ENCODE measurements at regions not wholly inside any gene's neighbourhood (a gene's known extent, or its start where the extent isn't known, plus 50 kb on each side); places are given as distances from the start of the nearest gene placed in this dataset.

DNA sequence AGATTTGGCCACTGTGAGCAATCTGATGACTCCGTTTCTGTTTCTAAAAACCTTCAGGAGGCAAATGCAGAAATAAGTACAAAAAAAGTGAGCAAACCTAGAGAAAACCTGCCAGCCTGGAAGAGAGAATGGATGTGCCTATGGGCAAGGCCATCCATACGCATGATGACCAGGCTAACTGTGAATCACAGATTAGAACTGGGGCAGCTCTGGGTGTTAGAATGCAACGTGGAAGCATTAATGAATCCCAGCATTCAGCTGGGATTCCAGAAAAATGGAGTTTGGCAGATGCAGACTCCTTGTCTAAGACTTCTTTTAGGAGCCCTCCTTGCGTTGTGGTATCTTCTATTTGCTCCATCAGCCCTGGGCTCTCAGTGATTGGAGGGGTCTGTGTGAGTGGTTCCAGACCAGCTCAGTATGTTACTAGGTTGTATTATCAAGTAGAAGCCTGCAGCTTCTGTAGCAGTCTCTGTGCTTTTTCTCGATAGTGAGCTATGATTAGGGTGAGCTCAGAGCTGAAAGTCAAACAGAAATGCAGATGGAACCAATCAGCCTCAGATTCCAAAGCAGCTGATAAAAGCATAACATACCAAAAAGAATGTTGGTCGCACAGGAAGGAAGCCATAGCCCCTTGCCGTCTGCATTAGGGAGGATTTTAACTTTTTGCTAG lies 154.0 kb downstream of the PSMG1 start:
- no peak overlapping the region for H2BK12ac ChIP-seq (ENCODE audit: insufficient read length, low read depth, low read length)
- Mint-ChIP-seq H3K4me3 (no peak overlapping the region), H3K9me3 (peaks cover 8 to 11% of the 10 kb centered on the region in 2 experiments; a peak in 3 of 5 replicates), H3K4me1 (peaks cover 57 to 60% of the 10 kb centered on the region in 2 experiments), H3K27me3 (ENCODE audit: low read depth) (no peaks in the 10 kb centered on the region), H3K27ac (peak overlapping the region in 1 of 3 experiments; percentile 14; a peak in 1 of 7 replicates), H3K36me3 (ENCODE audit: insufficient read depth in 1 of 3, low read depth in 3 of 3) (peaks cover 1 to 25% (median 2%) of the 10 kb centered on the region in 3 experiments; a peak in 4 of 7 replicates)
- H3K4ac ChIP-seq (ENCODE audit: low read depth, low read length), result no peak overlapping the region
- H3K4me2 ChIP-seq (ENCODE audit: insufficient read depth, insufficient read length, low read length), result no peak overlapping the region
- WGBS (ENCODE audit: extremely low coverage, insufficient read length, low lambda C conversion rate), result no CpG with 5 or more reads among the region's 7 CpGs
- TF ChIP-seq CTCF (conservative IDR thresholded peaks at IDR 0.05), result no peak
- H3T11ph ChIP-seq (ENCODE audit: low read length), result no peak overlapping the region
- H3K4me1 ChIP-seq (ENCODE audit: insufficient read depth, low read length), result peaks cover 3% of the 10 kb centered on the region; the same call in 1 of the 2 replicates
- no peak overlapping the region for H2BK20ac ChIP-seq (ENCODE audit: low read depth, low read length, poor library complexity, severe bottlenecking)
- H2AFZ ChIP-seq (ENCODE audit: low read length), result no peak overlapping the region
- H2AK5ac ChIP-seq (ENCODE audit: insufficient read length, low read length), result no peak overlapping the region
- H3K18ac ChIP-seq (ENCODE audit: insufficient read length, low read depth, low read length), result no peak overlapping the region
- H3K56ac ChIP-seq (ENCODE audit: insufficient read length, low read depth, low read length), result no peak overlapping the region
- no peaks in the 10 kb centered on the region for H3K27me3 ChIP-seq (ENCODE audit: insufficient read depth, low read length)
- no peaks in the 10 kb centered on the region for H3K79me2 ChIP-seq (ENCODE audit: insufficient read depth, low read length)
- DNase-seq, result no peak
- H3K23ac ChIP-seq (ENCODE audit: insufficient read length, low read depth, low read length), result no peak overlapping the region
- no peaks in the 10 kb centered on the region for H3K9me3 ChIP-seq (ENCODE audit: control insufficient read depth, low read depth, low read length)
- H3K27ac ChIP-seq (ENCODE audit: insufficient read length, low read depth, low read length), result no peak overlapping the region
- no peak overlapping the region for H4K91ac ChIP-seq (ENCODE audit: insufficient read length, low read depth, low read length)
- no peak overlapping the region for H4K8ac ChIP-seq (replicated peaks; ENCODE audit: insufficient read length, low read depth, low read length)
- no peak overlapping the region for H2BK15ac ChIP-seq (ENCODE audit: low read depth, low read length)
- no peaks in the 10 kb centered on the region for H3K23me2 ChIP-seq (ENCODE audit: insufficient read length, low read depth, low read length, poor library complexity, severe bottlenecking)
- H3K14ac ChIP-seq (ENCODE audit: insufficient read depth, low read length), result no peak overlapping the region
- H4K5ac ChIP-seq (ENCODE audit: insufficient read length, low read depth, low read length), result no peak overlapping the region
- no peaks in the 10 kb centered on the region for H4K20me1 ChIP-seq (ENCODE audit: control insufficient read depth, insufficient read depth, insufficient read length)
- H2BK5ac ChIP-seq (ENCODE audit: insufficient read length, low read length), result no peak overlapping the region
- H2BK120ac ChIP-seq (ENCODE audit: low read depth, low read length, poor library complexity, severe bottlenecking), result no peak overlapping the region
- no peaks in the 10 kb centered on the region for H3K79me1 ChIP-seq (ENCODE audit: insufficient read depth, low read depth, low read length, poor library complexity, severe bottlenecking)
- no peak overlapping the region for H3K9ac ChIP-seq (ENCODE audit: extremely low read depth, insufficient read length, low read length)
